Heart right ventricle (tissue), 16 donors: ENCODE measurements at regions not wholly inside any gene's neighbourhood (a gene's known extent, or its start where the extent isn't known, plus 50 kb on each side); places are given as distances from the start of the nearest gene placed in this dataset.
A peak's percentile ranks its signal among the peaks of the same experiment; 100 is the strongest.

Experiments used
- ATAC-seq, 8 donors: fragments of 200-7000 bp; cut with Tn5 transposase; one replicate each; pipeline ENCODE4 v1.9.1; 2020; ENCODE audit warnings: mild to moderate bottlenecking in 8 of 8, moderate library complexity in 8 of 8, moderate number of reproducible peaks in 1 of 8
- DNase-seq, 2 donors: peaks; one replicate each; pipeline ENCODE4 v3.0.0-alpha.2; 2020
- H3K27ac ChIP-seq, 10 donors: fragments of 200-600 bp; sonication (generic) in 2 of 10; one replicate each; pipeline versions ENCODE4 v1.5.0 to v1.8.0; 2020 to 2022; ENCODE audit warnings: mild to moderate bottlenecking in 3 of 10
- H3K27me3 ChIP-seq, 7 donors: fragments of 200-600 bp; one replicate each; pipeline ENCODE4 v1.8.0; 2021 to 2022; ENCODE audit warnings: mild to moderate bottlenecking in 2 of 7
- H3K36me3 ChIP-seq, 9 donors: fragments of 200-600 bp; sonication (generic) in 1 of 9; one replicate each; pipeline versions ENCODE4 v1.5.0 to v1.8.0; 2020 to 2022; ENCODE audit warnings: mild to moderate bottlenecking in 2 of 9
- H3K4me1 ChIP-seq, 9 donors: fragments of 200-600 bp; sonication (generic) in 1 of 9; one replicate each; pipeline versions ENCODE4 v1.5.0 to v1.8.0; 2020 to 2022; ENCODE audit warnings: mild to moderate bottlenecking in 4 of 9
- H3K4me3 ChIP-seq, 10 donors: fragments of 200-600 bp; sonication (generic) in 2 of 10; one replicate each; pipeline versions ENCODE4 v1.5.0 to v1.8.0; 2020 to 2022; ENCODE audit warnings: mild to moderate bottlenecking in 7 of 10, moderate library complexity in 2 of 10
- H3K9me3 ChIP-seq, 11 donors: fragments of 200-600 bp in 10 of 11; sonication (generic) in 2 of 11; one replicate each; pipeline versions ENCODE4 v1.5.0 to v1.8.0; 2013 to 2022; ENCODE audit warnings: mild to moderate bottlenecking in 2 of 11, control low read depth in 1 of 11, moderate library complexity in 1 of 11
- CTCF ChIP-seq, 9 donors: fragments of 200-600 bp; sonication (generic) in 2 of 9; IDR thresholded peaks; one replicate each; pipeline versions ENCODE4 v1.5.0 to v1.8.0; 2021 to 2022; ENCODE audit warnings: antibody characterized with exemption in 9 of 9, mild to moderate bottlenecking in 5 of 9, moderate library complexity in 1 of 9
- WGBS, 2 donors: extraction: QIAGEN DNeasy Blood & Tissue Kit; methylation state at CpG; one replicate each; pipeline ENCODE4 v1.1.7; 2013; ENCODE audit warnings: inconsistent platforms in 1 of 2; 5-methylcytosine and 5-hydroxymethylcytosine counted together
- intact Hi-C, 10 donors: fragments of 100-400 bp; cut with DNase I; formaldehyde crosslinking; loops; one replicate each; pipeline versions ENCODE4 v1.11.1 to v1.14.2; 2022
- donor health status: Arrhythmogenic right ventricular cardiomyopathy.
- donor health status: ischemic (EF 13 %, LVEDD 7.1; RV severe dilation, severe dysfunction).
- donor health status: healthy with polysubstance abuse.
- donor health status: DM: no; HTN: yes; CAD: no.
- donor health status: DM: no; HTN: no; CAD: no.
- donor health status: ischemic (EF 25% LVEDD 6.9; RV normal size, moderate dysfunction).
- donor health status: ischemic (EF 25% LVEDD 5.7; RV mildly dilated, moderate dysfunction).
- donor health status: healthy.
- donor health status: DM: yes; HTN: yes; CAD: no.
- donor health status: Ischemic cardiomyopathy.
- donor health status: ischemic (EF 35%, LVEDD 5.7; RV mildly dilated, moderate dysfunction).
- donor health status: nonischemic (EF 11% LVEDD 7.7; RV severe dilation, severe dysfunction).
- donor health status: DM: yes; HTN: yes; CAD: no.
- donor health status: PGD.
- donor health status: ischemic (EF 29% LVEDD 5.4; RV normal size, mild dysfunction).
- donor health status: nonischemic (EF 23%, LVEDD 6.1; RV moderate dilation, normal function).

GRCh38 chr18:44627280-44627679 lies 53.4 kb upstream of the SETBP1 start:
- peak in 6 of 8 donors; percentile 22 to 75 (median 50) for ATAC-seq
- Histone ChIP-seq H3K27ac (no peak overlapping the region), H3K27me3 (no peaks in the 10 kb centered on the region), H3K4me1 (peaks cover 0 to 24% (median 6%) of the 10 kb centered on the region in 9 donors), H3K4me3 (no peak overlapping the region), H3K9me3 (no peaks in the 10 kb centered on the region), H3K36me3 (no peaks in the 10 kb centered on the region)
- no peak for DNase-seq
- TF ChIP-seq CTCF (IDR thresholded peaks at IDR 0.05) = no peak
- intact Hi-C loops = no loop called here
- 62 to 67% methylated on average over 3 of the region's 3 CpGs for WGBS, 2 donors

- no peak for TF ChIP-seq CTCF (IDR thresholded peaks at IDR 0.05)
- H3K4me3 ChIP-seq = no peak overlapping the region
- no peaks in the 10 kb centered on the region for H3K9me3 ChIP-seq
- H3K27ac ChIP-seq = no peak overlapping the region
- H3K36me3 ChIP-seq = no peaks in the 10 kb centered on the region
- 60 to 61% methylated on average over 1 of the region's 1 CpG for whole genome bisulfite sequencing, 2 donors
- no peak for DNase-seq
- no peak for ATAC-seq
- no peaks in the 10 kb centered on the region for H3K27me3 ChIP-seq
- intact Hi-C loops = no loop called here
- peaks cover 0 to 24% (median 8%) of the 10 kb centered on the region in 9 donors for H3K4me1 ChIP-seq
These were observed 51.3 kb upstream of the SETBP1 start for GRCh38 chr18:44629406-44629805.

GRCh38 chr18:44630118-44630517 lies 50.6 kb upstream of the SETBP1 start:
- no peak for TF ChIP-seq CTCF (IDR thresholded peaks at IDR 0.05)
- peaks cover 0 to 24% (median 8%) of the 10 kb centered on the region in 9 donors for H3K4me1 ChIP-seq
- no peaks in the 10 kb centered on the region for H3K36me3 ChIP-seq
- no peak overlapping the region for H3K27ac ChIP-seq
- H3K4me3 ChIP-seq = no peak overlapping the region
- intact Hi-C loops = no loop called here
- ATAC-seq (no peak), DNase-seq (no peak)
- no peaks in the 10 kb centered on the region for H3K9me3 ChIP-seq
- 56 to 76% methylated on average over 2 of the region's 2 CpGs for WGBS, 2 donors
- no peaks in the 10 kb centered on the region for H3K27me3 ChIP-seq
